IMR-90 (cell line): ENCODE measurements at regions not wholly inside any gene's neighbourhood (a gene's known extent, or its start where the extent isn't known, plus 50 kb on each side); places are given as distances from the start of the nearest gene placed in this dataset.

ENCODE experiments used
- ATAC-seq: fragments of 200-7000 bp; cut with Tn5 transposase; 2 replicates; pipeline ENCODE4 v1.9.1; 2020; ENCODE audit warnings: low read depth, mild to moderate bottlenecking, moderate library complexity
- BruUV-seq: library from RNA; stranded (reverse); fragments of 400-500 nt; replicated peaks from 2 replicates; lab custom pipeline; 2021; lab: Mats Ljungman, UMichigan
- CTCF ChIA-PET: fragments of 300-600 bp; formaldehyde crosslinking; extraction: SDS; loops from one replicate; lab custom pipeline; 2021; ENCODE audit warnings: antibody characterized with exemption; lab: Yijun Ruan, JAX
- POLR2A ChIA-PET: fragments of 300-600 bp; sonication (Branson Sonifier 250); formaldehyde crosslinking; loops from one replicate; lab custom pipeline; 2022; ENCODE audit warnings: antibody characterized with exemption; ENCODE audit not compliant: unreplicated experiment; lab: Charles Lee
- DNase-seq: peaks from one replicate; pipeline ENCODE4 v3.0.0; 2013
- H2AFZ ChIP-seq: replicated peaks from 2 replicates; pipeline ENCODE3; 2013; ENCODE audit warnings: low read length, mild to moderate bottlenecking; ENCODE audit not compliant: poor library complexity
- H2AK5ac ChIP-seq: 2 replicates; pipeline ENCODE4 v1.6.1; 2013; ENCODE audit warnings: low read depth, low read length, inconsistent platforms
- H2AK9ac ChIP-seq: replicated peaks from 2 replicates; pipeline ENCODE3; 2013; ENCODE audit warnings: mild to moderate bottlenecking, low read depth, low read length, moderate library complexity; ENCODE audit not compliant: poor library complexity
- H2BK120ac ChIP-seq: 2 replicates; pipeline ENCODE4 v1.6.1; 2013; ENCODE audit warnings: low read depth, low read length, inconsistent platforms
- H2BK15ac ChIP-seq: 3 replicates; pipeline ENCODE4 v1.6.1; 2013; ENCODE audit warnings: low read depth, low read length, inconsistent platforms
- H2BK20ac ChIP-seq: 2 replicates; pipeline ENCODE4 v1.6.1; 2013; ENCODE audit warnings: low read depth, mild to moderate bottlenecking, inconsistent platforms, low read length, moderate library complexity
- H2BK5ac ChIP-seq: 2 replicates; pipeline ENCODE4 v1.6.1; 2013; ENCODE audit warnings: mild to moderate bottlenecking, low read depth, low read length, inconsistent platforms; ENCODE audit not compliant: poor library complexity, severe bottlenecking
- H3K14ac ChIP-seq: replicated peaks from 2 replicates; pipeline ENCODE4 v1.6.1; 2013; ENCODE audit warnings: low read depth, low read length, inconsistent platforms
- H3K18ac ChIP-seq: 2 replicates; pipeline ENCODE4 v1.6.1; 2013; ENCODE audit warnings: low read depth, low read length, control low read depth
- H3K23ac ChIP-seq: 2 replicates; pipeline ENCODE4 v1.6.1; 2013; ENCODE audit warnings: low read depth, low read length, inconsistent platforms
- H3K27ac ChIP-seq: 2 replicates; pipeline ENCODE4 v1.5.1; 2013; ENCODE audit warnings: mild to moderate bottlenecking, control low read depth, low read length; ENCODE audit not compliant: insufficient read depth
- H3K27me3 ChIP-seq: 2 replicates; pipeline ENCODE4 v1.6.1; 2013; ENCODE audit warnings: low read length; ENCODE audit not compliant: control insufficient read depth, insufficient read depth
- H3K36me3 ChIP-seq: 2 replicates; pipeline ENCODE4 v1.6.1; 2013; ENCODE audit warnings: low read length, mixed read lengths; ENCODE audit not compliant: control insufficient read depth, insufficient read depth
- H3K4ac ChIP-seq: 2 replicates; pipeline ENCODE4 v1.6.1; 2013; ENCODE audit warnings: low read depth, low read length, inconsistent platforms
- H3K4me1 ChIP-seq: 2 replicates; pipeline ENCODE4 v1.6.1; 2013; ENCODE audit warnings: low read length, mixed read lengths; ENCODE audit not compliant: control insufficient read depth, insufficient read depth
- H3K4me2 ChIP-seq: 2 replicates; pipeline ENCODE4 v1.6.1; 2013; ENCODE audit warnings: low read depth, mild to moderate bottlenecking, control low read depth, low read length, moderate library complexity
- H3K4me3 ChIP-seq: 2 replicates; pipeline ENCODE4 v1.5.1; 2013; ENCODE audit warnings: low read depth, mild to moderate bottlenecking, control low read depth, low read length, moderate library complexity; ENCODE audit not compliant: insufficient read depth
- H3K56ac ChIP-seq: 2 replicates; pipeline ENCODE4 v1.6.1; 2013; ENCODE audit warnings: low read length, inconsistent platforms; ENCODE audit not compliant: insufficient read depth; ENCODE audit errors: extremely low read depth
- H3K79me1 ChIP-seq, 2 experiments: 2 replicates each; pipeline ENCODE4 v1.6.1; 2013; ENCODE audit warnings: low read length in 2 of 2, inconsistent platforms in 1 of 2, low read depth in 1 of 2
- H3K9ac ChIP-seq: 2 replicates; pipeline ENCODE4 v1.6.1; 2013; ENCODE audit warnings: low read depth, low read length, control low read depth
- H3K9me1 ChIP-seq: 2 replicates; pipeline ENCODE4 v1.6.1; 2013; ENCODE audit warnings: low read length, inconsistent platforms; ENCODE audit not compliant: insufficient read depth
- H3K9me3 ChIP-seq: 2 replicates; pipeline ENCODE4 v1.6.1; 2013; ENCODE audit warnings: low read length; ENCODE audit not compliant: control insufficient read depth, insufficient read depth
- H4K20me1 ChIP-seq: 2 replicates; pipeline ENCODE4 v1.6.1; 2013; ENCODE audit warnings: low read length, inconsistent platforms; ENCODE audit not compliant: insufficient read depth
- H4K5ac ChIP-seq: 2 replicates; pipeline ENCODE4 v1.6.1; 2013; ENCODE audit warnings: mild to moderate bottlenecking, low read depth, low read length, control low read depth
- H4K8ac ChIP-seq, 2 experiments: 2 replicates each; pipeline ENCODE4 v1.6.1; 2013; ENCODE audit warnings: low read depth in 2 of 2, low read length in 2 of 2, control low read depth in 1 of 2, inconsistent platforms in 1 of 2
- H4K91ac ChIP-seq: 2 replicates; pipeline ENCODE4 v1.6.1; 2013; ENCODE audit warnings: low read depth, low read length, inconsistent platforms; ENCODE audit not compliant: insufficient read depth
- BHLHE40 ChIP-seq: fragments of 150-350 bp; IDR thresholded peaks from 2 replicates; pipeline ENCODE4 v1.6.1; 2016; ENCODE audit warnings: mild to moderate bottlenecking, low read depth, low read length
- CEBPB ChIP-seq: IDR thresholded peaks from 2 replicates; pipeline ENCODE4 v1.6.1; 2012; ENCODE audit warnings: low read depth, low read length, improper control_type of control experiment
- CHD1 ChIP-seq: IDR thresholded peaks from 2 replicates; pipeline ENCODE4 v1.6.1; 2012; ENCODE audit warnings: low read depth, low read length, improper control_type of control experiment
- FOS ChIP-seq: fragments of 150-350 bp; IDR thresholded peaks from 2 replicates; pipeline ENCODE4 v1.6.1; 2016; ENCODE audit warnings: low read depth, low read length
- MAFK ChIP-seq: IDR thresholded peaks from 2 replicates; pipeline ENCODE4 v1.6.1; 2012; ENCODE audit warnings: low read depth, low read length, improper control_type of control experiment
- MAZ ChIP-seq: IDR thresholded peaks from 2 replicates; pipeline ENCODE4 v1.6.1; 2012; ENCODE audit warnings: low read depth, mild to moderate bottlenecking, low read length, improper control_type of control experiment, moderate library complexity, borderline replicate concordance
- MXI1 ChIP-seq: IDR thresholded peaks from 2 replicates; pipeline ENCODE4 v1.6.1; 2012; ENCODE audit warnings: low read depth, mild to moderate bottlenecking, low read length, moderate library complexity, borderline replicate concordance
- NFE2L2 ChIP-seq: fragments of 150-350 bp; IDR thresholded peaks from 2 replicates; pipeline ENCODE4 v1.6.1; 2016; ENCODE audit warnings: low read depth, mild to moderate bottlenecking, low read length
- POLR2A ChIP-seq: IDR thresholded peaks from 2 replicates; pipeline ENCODE4 v1.6.1; 2012; ENCODE audit warnings: mild to moderate bottlenecking, low read depth, low read length
- RAD21 ChIP-seq: IDR thresholded peaks from 2 replicates; pipeline ENCODE4 v1.6.1; 2012; ENCODE audit warnings: low read length, improper control_type of control experiment
- RCOR1 ChIP-seq: IDR thresholded peaks from 2 replicates; pipeline ENCODE4 v1.6.1; 2012; ENCODE audit warnings: mild to moderate bottlenecking, low read length, improper control_type of control experiment; ENCODE audit not compliant: insufficient replicate concordance
- RFX5 ChIP-seq: IDR thresholded peaks from 2 replicates; pipeline ENCODE4 v1.8.0; 2012; ENCODE audit warnings: low read depth, mild to moderate bottlenecking, low read length, moderate library complexity
- SMC3 ChIP-seq: fragments of 150-350 bp; IDR thresholded peaks from 2 replicates; pipeline ENCODE4 v1.6.1; 2016; ENCODE audit warnings: low read depth, mild to moderate bottlenecking, antibody characterized with exemption, low read length, moderate library complexity
- WGBS, 2 experiments: methylation state at CpG; one replicate each; pipeline versions ENCODE4 v1.1.5 to v1.1.7; 2013; ENCODE audit warnings: missing lambda C conversion rate in 2 of 2; ENCODE audit not compliant: insufficient read length in 1 of 2; ENCODE audit errors: extremely low coverage in 2 of 2; 5-methylcytosine and 5-hydroxymethylcytosine counted together
- dilution Hi-C: fragments of 300-500 bp; cut with HindIII; formaldehyde crosslinking; loops from one replicate; pipeline ENCODE4 v1.14.3; 2018; ENCODE audit warnings: low sequenced_read_pairs; ENCODE audit not compliant: unreplicated experiment
- in situ Hi-C: fragments of 300-500 bp; cut with MboI; formaldehyde crosslinking; loops from 3 replicates; pipeline ENCODE4 v1.14.3; 2019; ENCODE audit warnings: low sequenced_read_pairs, inconsistent platforms, mixed read lengths
- intact Hi-C: fragments of 100-400 bp; cut with micrococcal nuclease; formaldehyde crosslinking; loops from 2 replicates; pipeline ENCODE4 v1.10.0; 2022
- TF ChIP-seq, protein P1 (sequence below): fragments of 150-350 bp; IDR thresholded peaks from 2 replicates; pipeline ENCODE4 v1.6.1; 2016; ENCODE audit warnings: low read depth, mild to moderate bottlenecking, low read length, moderate library complexity, borderline replicate concordance
- TF ChIP-seq, protein P2 (sequence below): conservative IDR thresholded peaks from 2 replicates; pipeline ENCODE4 v1.5.1; 2012; ENCODE audit warnings: mild to moderate bottlenecking, low read depth, low read length, improper control_type of control experiment
- TF ChIP-seq, protein P3 (sequence below): fragments of 150-350 bp; IDR thresholded peaks from 2 replicates; pipeline ENCODE4 v1.6.1; 2017; ENCODE audit warnings: mild to moderate bottlenecking, antibody characterized with exemption, low read length, low read depth

DNA sequence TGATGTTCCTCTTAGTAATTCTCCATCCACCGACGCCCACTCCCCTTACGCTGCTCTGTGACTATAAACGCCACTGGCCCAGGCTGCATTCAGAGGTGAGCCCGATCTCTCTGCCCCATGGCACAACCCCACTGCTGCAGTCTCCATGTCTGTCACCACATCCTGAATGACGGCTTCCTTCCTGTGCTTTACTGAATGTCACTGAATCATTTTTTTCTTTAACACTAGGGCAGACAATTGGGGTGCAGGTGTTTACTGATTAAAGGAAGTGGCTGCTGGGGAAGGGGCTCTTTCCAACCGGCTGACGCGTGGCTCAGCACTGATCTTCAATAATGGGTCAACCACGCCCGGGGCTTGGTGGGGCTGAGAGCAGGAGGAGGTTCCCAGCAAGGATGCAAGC is 208.3 kb downstream of the USP6NL start:
- H3K9ac ChIP-seq: no peak overlapping the region
- no peak overlapping the region for H3K27ac ChIP-seq
- no peak overlapping the region for H2BK20ac ChIP-seq
- no peak overlapping the region for H2BK15ac ChIP-seq
- no peak overlapping the region for H2AK9ac ChIP-seq
- no peak overlapping the region for H2AFZ ChIP-seq
- no peak overlapping the region for H3K14ac ChIP-seq
- in situ Hi-C loops (no loop called here), intact Hi-C loops (no loop called here), dilution Hi-C loops (no loop called here)
- no peak overlapping the region for H4K91ac ChIP-seq
- H4K8ac ChIP-seq: no peak overlapping the region
- H3K4ac ChIP-seq: no peak overlapping the region
- no peak overlapping the region for H4K5ac ChIP-seq
- H2AK5ac ChIP-seq: no peak overlapping the region
- TF ChIP-seq, protein P1, sequence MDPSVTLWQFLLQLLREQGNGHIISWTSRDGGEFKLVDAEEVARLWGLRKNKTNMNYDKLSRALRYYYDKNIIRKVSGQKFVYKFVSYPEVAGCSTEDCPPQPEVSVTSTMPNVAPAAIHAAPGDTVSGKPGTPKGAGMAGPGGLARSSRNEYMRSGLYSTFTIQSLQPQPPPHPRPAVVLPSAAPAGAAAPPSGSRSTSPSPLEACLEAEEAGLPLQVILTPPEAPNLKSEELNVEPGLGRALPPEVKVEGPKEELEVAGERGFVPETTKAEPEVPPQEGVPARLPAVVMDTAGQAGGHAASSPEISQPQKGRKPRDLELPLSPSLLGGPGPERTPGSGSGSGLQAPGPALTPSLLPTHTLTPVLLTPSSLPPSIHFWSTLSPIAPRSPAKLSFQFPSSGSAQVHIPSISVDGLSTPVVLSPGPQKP: no peak
- TF ChIP-seq NFE2L2: no peak
- no peak for TF ChIP-seq SMC3
- no peak for TF ChIP-seq RAD21
- TF ChIP-seq MAZ: no peak
- no peak for TF ChIP-seq POLR2A
- no peak for TF ChIP-seq FOS
- no peak for TF ChIP-seq RCOR1
- TF ChIP-seq CEBPB: no peak
- TF ChIP-seq MXI1: no peak
- TF ChIP-seq, protein P2, sequence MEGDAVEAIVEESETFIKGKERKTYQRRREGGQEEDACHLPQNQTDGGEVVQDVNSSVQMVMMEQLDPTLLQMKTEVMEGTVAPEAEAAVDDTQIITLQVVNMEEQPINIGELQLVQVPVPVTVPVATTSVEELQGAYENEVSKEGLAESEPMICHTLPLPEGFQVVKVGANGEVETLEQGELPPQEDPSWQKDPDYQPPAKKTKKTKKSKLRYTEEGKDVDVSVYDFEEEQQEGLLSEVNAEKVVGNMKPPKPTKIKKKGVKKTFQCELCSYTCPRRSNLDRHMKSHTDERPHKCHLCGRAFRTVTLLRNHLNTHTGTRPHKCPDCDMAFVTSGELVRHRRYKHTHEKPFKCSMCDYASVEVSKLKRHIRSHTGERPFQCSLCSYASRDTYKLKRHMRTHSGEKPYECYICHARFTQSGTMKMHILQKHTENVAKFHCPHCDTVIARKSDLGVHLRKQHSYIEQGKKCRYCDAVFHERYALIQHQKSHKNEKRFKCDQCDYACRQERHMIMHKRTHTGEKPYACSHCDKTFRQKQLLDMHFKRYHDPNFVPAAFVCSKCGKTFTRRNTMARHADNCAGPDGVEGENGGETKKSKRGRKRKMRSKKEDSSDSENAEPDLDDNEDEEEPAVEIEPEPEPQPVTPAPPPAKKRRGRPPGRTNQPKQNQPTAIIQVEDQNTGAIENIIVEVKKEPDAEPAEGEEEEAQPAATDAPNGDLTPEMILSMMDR: no peak
- no peak for TF ChIP-seq MAFK
- no peak for TF ChIP-seq RFX5
- TF ChIP-seq BHLHE40: no peak
- TF ChIP-seq CHD1: no peak
- TF ChIP-seq, protein P3, sequence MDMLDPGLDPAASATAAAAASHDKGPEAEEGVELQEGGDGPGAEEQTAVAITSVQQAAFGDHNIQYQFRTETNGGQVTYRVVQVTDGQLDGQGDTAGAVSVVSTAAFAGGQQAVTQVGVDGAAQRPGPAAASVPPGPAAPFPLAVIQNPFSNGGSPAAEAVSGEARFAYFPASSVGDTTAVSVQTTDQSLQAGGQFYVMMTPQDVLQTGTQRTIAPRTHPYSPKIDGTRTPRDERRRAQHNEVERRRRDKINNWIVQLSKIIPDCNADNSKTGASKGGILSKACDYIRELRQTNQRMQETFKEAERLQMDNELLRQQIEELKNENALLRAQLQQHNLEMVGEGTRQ: no peak
- H3K79me1 ChIP-seq: no peaks in the 10 kb centered on the region
- H3K9me3 ChIP-seq: 0 out of 2 replicates have a peak, but pooled peaks cover 3% of the 10 kb centered on the region
- H3K23ac ChIP-seq: no peak overlapping the region
- no peak overlapping the region for H2BK120ac ChIP-seq
- no peaks in the 10 kb centered on the region for H3K36me3 ChIP-seq
- no peaks in the 10 kb centered on the region for H3K27me3 ChIP-seq
- BruUV-seq: no TSS peak
- DNase-seq (no peak), ATAC-seq (no peak)
- CTCF ChIA-PET: no interaction called here
- no peak overlapping the region for H3K18ac ChIP-seq
- no peak overlapping the region for H3K4me2 ChIP-seq
- H4K20me1 ChIP-seq: no peaks in the 10 kb centered on the region
- H2BK5ac ChIP-seq: no peak overlapping the region
- no peak overlapping the region for H3K4me3 ChIP-seq
- H3K9me1 ChIP-seq: no peaks in the 10 kb centered on the region
- WGBS, 2 experiments: 80% methylated on average over 1 of the region's 11 CpGs; no CpG with 5 or more reads in 1 of the 2 experiments
- POLR2A ChIA-PET: no interaction called here
- H3K56ac ChIP-seq: no peak overlapping the region
- no peaks in the 10 kb centered on the region for H3K4me1 ChIP-seq
